G401 (cell line): ENCODE measurements at regions not wholly inside any gene's neighbourhood (a gene's known extent, or its start where the extent isn't known, plus 50 kb on each side); places are given as distances from the start of the nearest gene placed in this dataset.

ENCODE experiments used
- DNase-seq: peaks from one replicate; pipeline ENCODE4 v3.0.0-alpha.2; 2015; ENCODE audit warnings: low spot score
- in situ Hi-C: cut with HindIII; loops from 2 replicates; pipeline ENCODE4 v1.10.0; 2016; ENCODE audit warnings: low sequenced_read_pairs, mixed read lengths

GRCh38 chr5:133757396-133757945 lies 145.1 kb upstream of the FSTL4 start:
- in situ Hi-C loops: no loop called here
- no peak for DNase-seq

- DNase-seq: no peak
Measured at GRCh38 chr5:133756756-133757155, 144.4 kb upstream of the FSTL4 start.

GRCh38 chr5:133756036-133756435 lies 143.7 kb upstream of the FSTL4 start:
- in situ Hi-C loops: no loop called here

More at GRCh38 chr5:133756756-133757155, 144.4 kb upstream of the FSTL4 start:
- in situ Hi-C loops: no loop called here

GRCh38 chr5:133754575-133755169 lies 142.3 kb upstream of the FSTL4 start:
- peak; percentile 13 for DNase-seq
- in situ Hi-C loops: no loop called here

More at GRCh38 chr5:133756036-133756435, 143.7 kb upstream of the FSTL4 start:
- no peak for DNase-seq

- DNase-seq: no peak
- in situ Hi-C loops: no loop called here
Measured at GRCh38 chr5:133753856-133754255, 141.5 kb upstream of the FSTL4 start.

GRCh38 chr5:133751846-133752245 lies 139.5 kb upstream of the FSTL4 start:
- no peak for DNase-seq
- in situ Hi-C loops: no loop called here

- no peak for DNase-seq
- in situ Hi-C loops: no loop called here
Measured at GRCh38 chr5:133751421-133751820, 139.1 kb upstream of the FSTL4 start.

- in situ Hi-C loops: no loop called here
Measured at GRCh38 chr5:133750856-133751255, 138.5 kb upstream of the FSTL4 start.

GRCh38 chr5:133750356-133750755 lies 138.0 kb upstream of the FSTL4 start:
- DNase-seq: no peak
- in situ Hi-C loops: no loop called here

More at GRCh38 chr5:133750856-133751255, 138.5 kb upstream of the FSTL4 start:
- no peak for DNase-seq

GRCh38 chr5:133749331-133749985 lies 137.1 kb upstream of the FSTL4 start:
- in situ Hi-C loops: no loop called here
- DNase-seq: no peak

GRCh38 chr5:133746834-133747233 lies 134.5 kb upstream of the FSTL4 start:
- DNase-seq: no peak
- in situ Hi-C loops: no loop called here

- in situ Hi-C loops: no loop called here
- DNase-seq: no peak
Measured at GRCh38 chr5:133744960-133745308, 132.6 kb upstream of the FSTL4 start.

- DNase-seq: no peak
- in situ Hi-C loops: no loop called here
Measured at GRCh38 chr5:133744051-133744959, 132.0 kb upstream of the FSTL4 start.

GRCh38 chr5:133742431-133742988 lies 130.2 kb upstream of the FSTL4 start:
- no peak for DNase-seq
- in situ Hi-C loops: no loop called here

- in situ Hi-C loops: no loop called here
- no peak for DNase-seq
Measured at GRCh38 chr5:133741818-133742355, 129.5 kb upstream of the FSTL4 start.

GRCh38 chr5:133741396-133741795 lies 129.1 kb upstream of the FSTL4 start:
- in situ Hi-C loops: no loop called here

GRCh38 chr5:133739181-133739780 lies 126.9 kb upstream of the FSTL4 start:
- in situ Hi-C loops: no loop called here
- DNase-seq: no peak

More at GRCh38 chr5:133741396-133741795, 129.1 kb upstream of the FSTL4 start:
- no peak for DNase-seq

- in situ Hi-C loops: no loop called here
- DNase-seq: no peak
Measured at GRCh38 chr5:133738271-133738670, 125.9 kb upstream of the FSTL4 start.

- in situ Hi-C loops: no loop called here
- no peak for DNase-seq
Measured at GRCh38 chr5:133736512-133736911, 124.2 kb upstream of the FSTL4 start.
